Lower leg skin (tissue), 4 donors: ENCODE measurements at regions not wholly inside any gene's neighbourhood (a gene's known extent, or its start where the extent isn't known, plus 50 kb on each side); places are given as distances from the start of the nearest gene placed in this dataset.

Source experiments
- DNase-seq, 2 donors: peaks; one replicate each; pipeline ENCODE4 v3.0.0-alpha.2; 2019; ENCODE audit warnings: low spot score in 2 of 2
- H3K4me3 ChIP-seq: fragments of 200-600 bp; sonication (generic); 2 replicates; pipeline ENCODE4 v1.5.1; 2017; ENCODE audit warnings: mild to moderate bottlenecking, low read depth; ENCODE audit not compliant: poor library complexity, severe bottlenecking
- POLR2A ChIP-seq, 2 donors: fragments of 450-650 bp; IDR thresholded peaks; one replicate each; pipeline ENCODE4 v1.6.1; 2016 to 2017; ENCODE audit warnings: antibody characterized with exemption in 2 of 2, mild to moderate bottlenecking in 1 of 2, moderate library complexity in 1 of 2
- WGBS, 2 donors: methylation state at CpG; one replicate each; pipeline ENCODE4 v1.1.5; 2018; 5-methylcytosine and 5-hydroxymethylcytosine counted together
- intact Hi-C: fragments of 100-400 bp; cut with DNase I; formaldehyde crosslinking; loops from one replicate; pipeline ENCODE4 v1.15.0; 2023; ENCODE audit warnings: low total_unique reads
- TF ChIP-seq, protein P1 (sequence below), 3 donors: fragments of 450-650 bp; IDR thresholded peaks; one replicate each; pipeline ENCODE4 v1.5.1; 2016; ENCODE audit warnings: antibody characterized with exemption in 3 of 3, mild to moderate bottlenecking in 3 of 3, moderate library complexity in 2 of 3

DNA sequence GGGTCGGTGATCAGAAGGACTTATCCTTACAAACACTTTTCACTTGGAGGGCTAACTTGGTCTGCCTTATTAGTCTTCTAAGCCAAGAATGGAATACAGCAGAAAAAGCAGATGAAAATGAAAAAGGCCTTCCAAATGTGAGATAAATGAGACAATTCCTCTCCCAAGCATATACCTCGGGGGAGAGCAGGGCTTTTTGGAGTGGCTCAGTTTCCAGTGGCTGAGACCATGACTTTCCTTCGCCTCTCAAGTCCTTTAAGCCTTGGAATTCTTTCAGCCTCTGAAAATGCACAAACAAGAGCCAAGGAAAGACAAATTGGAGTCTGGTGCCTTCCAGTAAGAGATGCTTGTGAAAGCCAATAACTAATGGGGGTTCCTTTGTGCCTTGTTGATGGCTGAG lies 130.9 kb downstream of the DTWD1 start:
- WGBS, 2 donors: 68 to 74% methylated on average over 3 of the region's 3 CpGs
- TF ChIP-seq POLR2A (IDR thresholded peaks at IDR 0.05): no peak
- TF ChIP-seq, protein P1, sequence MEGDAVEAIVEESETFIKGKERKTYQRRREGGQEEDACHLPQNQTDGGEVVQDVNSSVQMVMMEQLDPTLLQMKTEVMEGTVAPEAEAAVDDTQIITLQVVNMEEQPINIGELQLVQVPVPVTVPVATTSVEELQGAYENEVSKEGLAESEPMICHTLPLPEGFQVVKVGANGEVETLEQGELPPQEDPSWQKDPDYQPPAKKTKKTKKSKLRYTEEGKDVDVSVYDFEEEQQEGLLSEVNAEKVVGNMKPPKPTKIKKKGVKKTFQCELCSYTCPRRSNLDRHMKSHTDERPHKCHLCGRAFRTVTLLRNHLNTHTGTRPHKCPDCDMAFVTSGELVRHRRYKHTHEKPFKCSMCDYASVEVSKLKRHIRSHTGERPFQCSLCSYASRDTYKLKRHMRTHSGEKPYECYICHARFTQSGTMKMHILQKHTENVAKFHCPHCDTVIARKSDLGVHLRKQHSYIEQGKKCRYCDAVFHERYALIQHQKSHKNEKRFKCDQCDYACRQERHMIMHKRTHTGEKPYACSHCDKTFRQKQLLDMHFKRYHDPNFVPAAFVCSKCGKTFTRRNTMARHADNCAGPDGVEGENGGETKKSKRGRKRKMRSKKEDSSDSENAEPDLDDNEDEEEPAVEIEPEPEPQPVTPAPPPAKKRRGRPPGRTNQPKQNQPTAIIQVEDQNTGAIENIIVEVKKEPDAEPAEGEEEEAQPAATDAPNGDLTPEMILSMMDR (IDR thresholded peaks at IDR 0.05): no peak
- intact Hi-C loops: loop anchor here (2.0 kb wide), 1 partner anchor 439 kb away; no protein-coding TSS in a partner anchor
- no peak overlapping the region for H3K4me3 ChIP-seq
- no peak for DNase-seq

- 40 to 48% methylated on average over 2 of the region's 2 CpGs for WGBS, 2 donors
- DNase-seq: no peak
- H3K4me3 ChIP-seq: no peak overlapping the region
- TF ChIP-seq, protein P1 (IDR thresholded peaks at IDR 0.05): no peak
- TF ChIP-seq POLR2A (IDR thresholded peaks at IDR 0.05): no peak
- intact Hi-C loops: loop anchor here (2.0 kb wide), 1 partner anchor 440 kb away; no protein-coding TSS in a partner anchor
Observed at GRCh38 chr15:49752517-49752916, 131.7 kb downstream of the DTWD1 start.

- TF ChIP-seq POLR2A (IDR thresholded peaks at IDR 0.05): no peak
- TF ChIP-seq, protein P1 (IDR thresholded peaks at IDR 0.05): no peak
- H3K4me3 ChIP-seq: no peak overlapping the region
- WGBS, 2 donors: 94 to 100% methylated on average over 1 of the region's 1 CpG
- no peak for DNase-seq
- intact Hi-C loops: no loop called here
Observed at GRCh38 chr15:49758456-49758855, 137.6 kb downstream of the DTWD1 start.

DNA sequence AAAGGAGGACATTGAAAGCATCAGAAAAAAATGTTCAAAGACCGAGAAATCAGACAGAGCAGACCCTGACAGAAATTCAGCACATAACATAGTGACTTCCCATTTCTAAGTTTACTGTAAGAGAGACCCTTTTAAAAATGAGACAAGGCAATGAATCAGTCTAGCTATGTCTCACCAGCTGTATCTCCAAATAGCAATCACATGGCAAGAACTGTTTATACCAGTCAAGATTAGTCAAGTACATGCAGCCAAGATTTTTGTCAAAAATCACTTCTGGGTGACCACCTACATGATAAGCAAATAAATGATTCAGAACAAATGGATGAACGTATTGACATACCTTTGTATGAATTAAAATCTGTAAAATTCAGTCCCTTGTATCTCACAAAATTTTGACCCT lies 138.0 kb downstream of the DTWD1 start:
- intact Hi-C loops: no loop called here
- WGBS, 2 donors: 85 to 88% methylated on average over 2 of the region's 2 CpGs
- TF ChIP-seq, protein P1 (IDR thresholded peaks at IDR 0.05): no peak
- no peak for TF ChIP-seq POLR2A (IDR thresholded peaks at IDR 0.05)

DNA sequence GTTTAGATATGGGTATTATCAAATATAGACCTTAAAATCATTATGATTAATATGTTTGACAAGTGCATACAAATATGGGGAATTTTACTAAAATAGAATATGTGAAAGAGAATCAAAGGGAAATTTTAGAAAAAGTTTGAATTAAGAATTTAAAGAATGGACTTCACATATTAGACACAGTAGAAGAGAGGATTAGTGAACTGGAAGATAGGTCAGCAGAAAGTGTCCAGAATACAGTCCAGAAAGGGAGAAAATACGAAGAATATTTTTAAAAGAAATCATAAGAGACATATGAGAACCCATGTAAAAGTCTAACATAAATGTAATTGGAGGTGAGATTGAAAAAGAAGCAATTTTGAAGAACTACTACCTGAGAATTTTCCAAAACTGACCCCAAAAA lies 139.9 kb downstream of the DTWD1 start:
- intact Hi-C loops: no loop called here
- WGBS, 2 donors: 80 to 88% methylated on average over 1 of the region's 1 CpG

More for the DNA sequence above, 138.0 kb downstream of the DTWD1 start:
- H3K4me3 ChIP-seq: no peak overlapping the region
- DNase-seq: no peak

More for the DNA sequence above, 139.9 kb downstream of the DTWD1 start:
- no peak overlapping the region for H3K4me3 ChIP-seq
- DNase-seq: no peak
- no peak for TF ChIP-seq POLR2A (IDR thresholded peaks at IDR 0.05)
- TF ChIP-seq, protein P1 (IDR thresholded peaks at IDR 0.05): no peak
